K562 (cell line): ENCODE measurements at regions not wholly inside any gene's neighbourhood (a gene's known extent, or its start where the extent isn't known, plus 50 kb on each side); places are given as distances from the start of the nearest gene placed in this dataset.

Experiments
- ATAC-seq: fragments of 200-7000 bp; cut with Tn5 transposase; 3 replicates; pipeline ENCODE4 v1.9.1; 2020; ENCODE audit warnings: moderate library complexity
- BruUV-seq: library from RNA; stranded (reverse); fragments of 400-500 nt; replicated peaks from 2 replicates; lab custom pipeline; 2021; lab: Mats Ljungman, UMichigan
- CTCF ChIA-PET: fragments of 300-600 bp; formaldehyde crosslinking; extraction: SDS; loops from one replicate; lab custom pipeline; 2021; ENCODE audit warnings: low intra/inter-chr PET ratio; lab: Yijun Ruan, JAX
- POLR2A ChIA-PET: fragments of 300-600, 350-650 bp; sonication (Branson Sonifier 250); formaldehyde crosslinking; extraction: SDS; loops from one replicate; lab custom pipeline; 2021; ENCODE audit warnings: antibody characterized with exemption, inconsistent platforms; lab: Yijun Ruan, JAX
- DNase-seq, 4 experiments: peaks; one replicate each; pipeline versions ENCODE4 v3.0.0 to v3.0.0-alpha.2; 2011 to 2018; ENCODE audit warnings: low spot score in 3 of 4, mixed read lengths in 3 of 4; ENCODE audit errors: extremely low read depth in 1 of 4
- FAIRE-seq: peaks from 2 replicates; lab custom pipeline; 2011; peaks lifted over from hg19 to GRCh38; lab: Jason Lieb, UNC
- H2AFZ ChIP-seq: 2 replicates; pipeline ENCODE4 v1.6.0; 2011; ENCODE audit warnings: low read depth, low read length, control low read depth, inconsistent platforms
- H3K27ac ChIP-seq: fragments of 200-600 bp; 3 replicates; pipeline ENCODE4 v1.8.0; 2011; ENCODE audit warnings: low read depth, mild to moderate bottlenecking, control low read depth, inconsistent platforms, low read length, moderate library complexity, mixed read lengths; ENCODE audit errors: extremely low read depth
- H3K27me3 ChIP-seq, 2 experiments: fragments of 300-600 bp in 1 of 2; 2 replicates in 1 of 2; 3 replicates in 1 of 2; pipeline versions ENCODE4 v1.6.0 to v1.8.0; 2011; ENCODE audit warnings: inconsistent platforms in 2 of 2, low read length in 2 of 2, mild to moderate bottlenecking in 1 of 2, mixed read lengths in 1 of 2, moderate library complexity in 1 of 2; ENCODE audit not compliant: control insufficient read depth in 2 of 2, insufficient read depth in 2 of 2
- H3K36me3 ChIP-seq: fragments of 300-600 bp; 3 replicates; pipeline ENCODE4 v1.8.0; 2011; ENCODE audit warnings: mild to moderate bottlenecking, low read length, inconsistent platforms; ENCODE audit not compliant: control insufficient read depth, insufficient read depth
- H3K4me1 ChIP-seq, 2 experiments: fragments of 200-600 bp in 1 of 2; replicated peaks in 1 of 2; 2 replicates in 1 of 2; 3 replicates in 1 of 2; pipeline versions ENCODE4 v1.5.1 to v1.8.0; 2011; ENCODE audit warnings: inconsistent platforms in 2 of 2, low read length in 2 of 2, mild to moderate bottlenecking in 1 of 2, mixed read lengths in 1 of 2, moderate library complexity in 1 of 2; ENCODE audit not compliant: control insufficient read depth in 2 of 2, insufficient read depth in 2 of 2
- H3K4me2 ChIP-seq: 2 replicates; pipeline ENCODE4 v1.6.1; 2011; ENCODE audit warnings: low read length, control low read depth, inconsistent platforms, mixed read lengths; ENCODE audit not compliant: insufficient read depth
- H3K4me3 ChIP-seq: fragments of 200-600 bp; sonication (generic), shearing (Covaris generic); 2 replicates; pipeline ENCODE4 v1.5.1; 2016; ENCODE audit warnings: control low read depth, inconsistent platforms
- H3K79me2 ChIP-seq: fragments of 200-600 bp; 3 replicates; pipeline ENCODE4 v1.8.0; 2011; ENCODE audit warnings: low read length, inconsistent platforms; ENCODE audit not compliant: control insufficient read depth, insufficient read depth
- H3K9ac ChIP-seq, 2 experiments: 2 replicates each; pipeline versions ENCODE4 v1.6.0 to v1.6.1; 2011; ENCODE audit warnings: low read depth in 2 of 2, low read length in 2 of 2, control low read depth in 1 of 2, inconsistent platforms in 1 of 2, mild to moderate bottlenecking in 1 of 2, mixed read lengths in 1 of 2; ENCODE audit not compliant: insufficient read depth in 1 of 2
- H3K9me1 ChIP-seq: one replicate; pipeline ENCODE4 v1.6.0; 2011; ENCODE audit warnings: inconsistent platforms, mild to moderate bottlenecking, low read length, moderate library complexity; ENCODE audit not compliant: control insufficient read depth, insufficient read depth
- H3K9me3 ChIP-seq: replicated peaks from 2 replicates; pipeline ENCODE4 v1.5.1; 2011; ENCODE audit warnings: low read depth, low read length, inconsistent platforms; ENCODE audit not compliant: control insufficient read depth, insufficient read depth
- H4K20me1 ChIP-seq: replicated peaks from 2 replicates; pipeline ENCODE4 v1.6.1; 2011; ENCODE audit warnings: low read length, inconsistent platforms, mixed read lengths; ENCODE audit not compliant: control insufficient read depth, insufficient read depth
- ESRRB ChIP-seq: fragments of 250-450 bp; sonication (Bioruptor Pico); IDR thresholded peaks from 2 replicates; pipeline ENCODE4 v1.5.0; 2020; ENCODE audit warnings: mild to moderate bottlenecking, moderate library complexity, borderline replicate concordance
- PCBP1 ChIP-seq: fragments of 200-400 bp; formaldehyde crosslinking; IDR thresholded peaks from 2 replicates; pipeline ENCODE4 v1.6.1; 2018; ENCODE audit warnings: mild to moderate bottlenecking, low read depth, low read length; ENCODE audit not compliant: poor library complexity, severe bottlenecking
- PML ChIP-seq: IDR thresholded peaks from 2 replicates; pipeline ENCODE4 v1.6.1; 2012; ENCODE audit warnings: low read length, inconsistent platforms
- SPI1 ChIP-seq: IDR thresholded peaks from 2 replicates; pipeline ENCODE4 v1.6.1; 2011; ENCODE audit warnings: low read depth, low read length, control low read depth, borderline replicate concordance
- ZNF184 ChIP-seq: sonication (generic); formaldehyde crosslinking; IDR thresholded peaks from 2 replicates; pipeline ENCODE4 v1.5.0; 2020; ENCODE audit warnings: missing genetic modification reagents
- WGBS: fragments of 100-300 bp; shearing (Covaris generic); methylation state at CpG from one replicate; pipeline ENCODE4 v1.1.6; 2016; ENCODE audit warnings: low coverage, mixed read lengths; ENCODE audit not compliant: insufficient coverage; ENCODE audit errors: missing lambda C conversion rate; 5-methylcytosine and 5-hydroxymethylcytosine counted together
- in situ Hi-C: fragments of 300-500 bp; cut with MboI; formaldehyde crosslinking; loops from 4 replicates; pipeline ENCODE4 v1.15.0; 2018; ENCODE audit warnings: inconsistent platforms, mixed read lengths
- intact Hi-C: fragments of 100-400 bp; cut with micrococcal nuclease; formaldehyde crosslinking; loops from 2 replicates; pipeline ENCODE4 v1.14.2; 2022
- TF ChIP-seq, protein P1 (sequence below), 2 experiments: fragments of 450-650 bp; formaldehyde crosslinking in 1 of 2; IDR thresholded peaks; 2 replicates each; pipeline versions ENCODE4 v1.4.0 to v1.6.1; 2014 to 2020; ENCODE audit warnings: mild to moderate bottlenecking in 2 of 2, borderline replicate concordance in 1 of 2, low read depth in 1 of 2
- TF ChIP-seq, protein P2 (sequence below): fragments of 450-650 bp; IDR thresholded peaks from 2 replicates; pipeline ENCODE4 v1.6.1; 2017; ENCODE audit warnings: antibody characterized with exemption, mild to moderate bottlenecking

- Histone ChIP-seq H3K4me1 (no peaks in the 10 kb centered on the region), H3K4me2 (no peak overlapping the region), H3K9me3 (no peaks in the 10 kb centered on the region), H3K4me3 (no peak overlapping the region), H3K27ac (no peak overlapping the region), H3K9ac (no peak overlapping the region), H3K36me3 (no peaks in the 10 kb centered on the region), H3K9me1 (no peaks in the 10 kb centered on the region), H3K79me2 (no peaks in the 10 kb centered on the region), H4K20me1 (no peaks in the 10 kb centered on the region), H2AFZ (no peak overlapping the region), H3K27me3 (no peaks in the 10 kb centered on the region)
- ChIA-PET POLR2A (no interaction called here), CTCF (no interaction called here)
- 1% methylated on average over 9 of the region's 9 CpGs for WGBS
- BruUV-seq, result no TSS peak
- no peak for FAIRE-seq
- intact Hi-C loops, result no loop called here
- in situ Hi-C loops, result no loop called here
- ATAC-seq, result no peak
- no peak for DNase-seq
- no peak for TF ChIP-seq ZNF184
- TF ChIP-seq, protein P1, sequence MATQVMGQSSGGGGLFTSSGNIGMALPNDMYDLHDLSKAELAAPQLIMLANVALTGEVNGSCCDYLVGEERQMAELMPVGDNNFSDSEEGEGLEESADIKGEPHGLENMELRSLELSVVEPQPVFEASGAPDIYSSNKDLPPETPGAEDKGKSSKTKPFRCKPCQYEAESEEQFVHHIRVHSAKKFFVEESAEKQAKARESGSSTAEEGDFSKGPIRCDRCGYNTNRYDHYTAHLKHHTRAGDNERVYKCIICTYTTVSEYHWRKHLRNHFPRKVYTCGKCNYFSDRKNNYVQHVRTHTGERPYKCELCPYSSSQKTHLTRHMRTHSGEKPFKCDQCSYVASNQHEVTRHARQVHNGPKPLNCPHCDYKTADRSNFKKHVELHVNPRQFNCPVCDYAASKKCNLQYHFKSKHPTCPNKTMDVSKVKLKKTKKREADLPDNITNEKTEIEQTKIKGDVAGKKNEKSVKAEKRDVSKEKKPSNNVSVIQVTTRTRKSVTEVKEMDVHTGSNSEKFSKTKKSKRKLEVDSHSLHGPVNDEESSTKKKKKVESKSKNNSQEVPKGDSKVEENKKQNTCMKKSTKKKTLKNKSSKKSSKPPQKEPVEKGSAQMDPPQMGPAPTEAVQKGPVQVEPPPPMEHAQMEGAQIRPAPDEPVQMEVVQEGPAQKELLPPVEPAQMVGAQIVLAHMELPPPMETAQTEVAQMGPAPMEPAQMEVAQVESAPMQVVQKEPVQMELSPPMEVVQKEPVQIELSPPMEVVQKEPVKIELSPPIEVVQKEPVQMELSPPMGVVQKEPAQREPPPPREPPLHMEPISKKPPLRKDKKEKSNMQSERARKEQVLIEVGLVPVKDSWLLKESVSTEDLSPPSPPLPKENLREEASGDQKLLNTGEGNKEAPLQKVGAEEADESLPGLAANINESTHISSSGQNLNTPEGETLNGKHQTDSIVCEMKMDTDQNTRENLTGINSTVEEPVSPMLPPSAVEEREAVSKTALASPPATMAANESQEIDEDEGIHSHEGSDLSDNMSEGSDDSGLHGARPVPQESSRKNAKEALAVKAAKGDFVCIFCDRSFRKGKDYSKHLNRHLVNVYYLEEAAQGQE (IDR thresholded peaks at IDR 0.05; ENCODE audit: borderline replicate concordance), result no peak
- TF ChIP-seq, protein P1 (CRISPR knock-in tag; IDR thresholded peaks at IDR 0.05; ENCODE audit: low read depth), result no peak
- no peak for TF ChIP-seq SPI1
- TF ChIP-seq PML, result no peak
- TF ChIP-seq, protein P2, sequence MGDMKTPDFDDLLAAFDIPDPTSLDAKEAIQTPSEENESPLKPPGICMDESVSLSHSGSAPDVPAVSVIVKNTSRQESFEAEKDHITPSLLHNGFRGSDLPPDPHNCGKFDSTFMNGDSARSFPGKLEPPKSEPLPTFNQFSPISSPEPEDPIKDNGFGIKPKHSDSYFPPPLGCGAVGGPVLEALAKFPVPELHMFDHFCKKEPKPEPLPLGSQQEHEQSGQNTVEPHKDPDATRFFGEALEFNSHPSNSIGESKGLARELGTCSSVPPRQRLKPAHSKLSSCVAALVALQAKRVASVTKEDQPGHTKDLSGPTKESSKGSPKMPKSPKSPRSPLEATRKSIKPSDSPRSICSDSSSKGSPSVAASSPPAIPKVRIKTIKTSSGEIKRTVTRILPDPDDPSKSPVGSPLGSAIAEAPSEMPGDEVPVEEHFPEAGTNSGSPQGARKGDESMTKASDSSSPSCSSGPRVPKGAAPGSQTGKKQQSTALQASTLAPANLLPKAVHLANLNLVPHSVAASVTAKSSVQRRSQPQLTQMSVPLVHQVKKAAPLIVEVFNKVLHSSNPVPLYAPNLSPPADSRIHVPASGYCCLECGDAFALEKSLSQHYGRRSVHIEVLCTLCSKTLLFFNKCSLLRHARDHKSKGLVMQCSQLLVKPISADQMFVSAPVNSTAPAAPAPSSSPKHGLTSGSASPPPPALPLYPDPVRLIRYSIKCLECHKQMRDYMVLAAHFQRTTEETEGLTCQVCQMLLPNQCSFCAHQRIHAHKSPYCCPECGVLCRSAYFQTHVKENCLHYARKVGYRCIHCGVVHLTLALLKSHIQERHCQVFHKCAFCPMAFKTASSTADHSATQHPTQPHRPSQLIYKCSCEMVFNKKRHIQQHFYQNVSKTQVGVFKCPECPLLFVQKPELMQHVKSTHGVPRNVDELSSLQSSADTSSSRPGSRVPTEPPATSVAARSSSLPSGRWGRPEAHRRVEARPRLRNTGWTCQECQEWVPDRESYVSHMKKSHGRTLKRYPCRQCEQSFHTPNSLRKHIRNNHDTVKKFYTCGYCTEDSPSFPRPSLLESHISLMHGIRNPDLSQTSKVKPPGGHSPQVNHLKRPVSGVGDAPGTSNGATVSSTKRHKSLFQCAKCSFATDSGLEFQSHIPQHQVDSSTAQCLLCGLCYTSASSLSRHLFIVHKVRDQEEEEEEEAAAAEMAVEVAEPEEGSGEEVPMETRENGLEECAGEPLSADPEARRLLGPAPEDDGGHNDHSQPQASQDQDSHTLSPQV, result no peak
- no peak for TF ChIP-seq PCBP1
- no peak for TF ChIP-seq ESRRB (CRISPR knock-in tag)
Measured at GRCh38 chr17:71378036-71378435, 742.8 kb upstream of the SOX9 start.
